WERI-Rb-1 (cell line): ENCODE measurements at regions not wholly inside any gene's neighbourhood (a gene's known extent, or its start where the extent isn't known, plus 50 kb on each side); places are given as distances from the start of the nearest gene placed in this dataset.

ENCODE experiments used
- DNase-seq: peaks from one replicate; pipeline ENCODE4 v3.0.0-alpha.2; 2020
- H3K27ac ChIP-seq: fragments of 250-450 bp; sonication (Bioruptor Pico); 2 replicates; pipeline ENCODE4 v1.5.1; 2020; ENCODE audit warnings: mild to moderate bottlenecking, moderate library complexity
- H3K27me3 ChIP-seq: fragments of 250-450 bp; sonication (Bioruptor Pico); 2 replicates; pipeline ENCODE4 v1.5.1; 2021; ENCODE audit warnings: mild to moderate bottlenecking, low read depth, moderate library complexity; ENCODE audit not compliant: insufficient read depth, severe bottlenecking
- H3K36me3 ChIP-seq: fragments of 250-450 bp; sonication (Bioruptor Pico); 2 replicates; pipeline ENCODE4 v1.5.1; 2020; ENCODE audit warnings: mild to moderate bottlenecking, moderate library complexity
- H3K4me3 ChIP-seq: 2 replicates; pipeline ENCODE4 v1.5.1; 2011; ENCODE audit warnings: low read depth, mild to moderate bottlenecking, control low read depth, low read length
- H3K9me3 ChIP-seq: fragments of 250-450 bp; sonication (Bioruptor Pico); 2 replicates; pipeline ENCODE4 v1.5.1; 2021; ENCODE audit warnings: mild to moderate bottlenecking, moderate library complexity; ENCODE audit not compliant: severe bottlenecking
- CTCF ChIP-seq: IDR thresholded peaks from 2 replicates; pipeline ENCODE4 v1.5.1; 2011; ENCODE audit warnings: low read depth, mild to moderate bottlenecking, control low read depth, inconsistent platforms, low read length

- H3K4me3 ChIP-seq = no peak overlapping the region
- no peaks in the 10 kb centered on the region for H3K9me3 ChIP-seq
- H3K27ac ChIP-seq = no peak overlapping the region
- no peaks in the 10 kb centered on the region for H3K36me3 ChIP-seq
- H3K27me3 ChIP-seq = peaks cover 16% of the 10 kb centered on the region
- TF ChIP-seq CTCF = no peak
- no peak for DNase-seq
These were observed 273.5 kb upstream of the EDA2R start for GRCh38 chrX:66912417-66912816.

- Histone ChIP-seq H3K27ac (no peak overlapping the region), H3K4me3 (no peak overlapping the region), H3K27me3 (no peaks in the 10 kb centered on the region), H3K9me3 (no peaks in the 10 kb centered on the region), H3K36me3 (no peaks in the 10 kb centered on the region)
- no peak for TF ChIP-seq CTCF
- no peak for DNase-seq
These were observed 263.2 kb upstream of the EDA2R start for GRCh38 chrX:66902081-66902480.

- H3K27ac ChIP-seq = no peak overlapping the region
- H3K9me3 ChIP-seq = no peaks in the 10 kb centered on the region
- no peaks in the 10 kb centered on the region for H3K27me3 ChIP-seq
- no peaks in the 10 kb centered on the region for H3K36me3 ChIP-seq
- no peak for DNase-seq
- no peak for TF ChIP-seq CTCF
- H3K4me3 ChIP-seq = no peak overlapping the region
These were observed 262.0 kb upstream of the EDA2R start for GRCh38 chrX:66900886-66901285.

- no peak for TF ChIP-seq CTCF
- Histone ChIP-seq H3K36me3 (no peaks in the 10 kb centered on the region), H3K27me3 (peaks cover 6% of the 10 kb centered on the region), H3K4me3 (no peak overlapping the region), H3K9me3 (no peaks in the 10 kb centered on the region), H3K27ac (no peak overlapping the region)
- no peak for DNase-seq
These were observed 253.1 kb upstream of the EDA2R start for GRCh38 chrX:66892004-66892403.

GRCh38 chrX:66889418-66889817 lies 250.5 kb upstream of the EDA2R start:
- no peak for TF ChIP-seq CTCF
- Histone ChIP-seq H3K36me3 (no peaks in the 10 kb centered on the region), H3K27ac (no peak overlapping the region), H3K9me3 (no peaks in the 10 kb centered on the region), H3K27me3 (peaks cover 6% of the 10 kb centered on the region), H3K4me3 (no peak overlapping the region)
- DNase-seq = no peak

- H3K9me3 ChIP-seq = no peaks in the 10 kb centered on the region
- no peaks in the 10 kb centered on the region for H3K36me3 ChIP-seq
- H3K4me3 ChIP-seq = no peak overlapping the region
- no peak for TF ChIP-seq CTCF
- H3K27ac ChIP-seq = no peak overlapping the region
- no peak for DNase-seq
- no peaks in the 10 kb centered on the region for H3K27me3 ChIP-seq
These were observed 243.2 kb upstream of the EDA2R start for GRCh38 chrX:66882101-66882500.
